Activated naive CD4-positive, alpha-beta T cell treated with anti-CD3 and anti-CD28 coated beads, Interleukin-2, amount 10 ng/mL, durations not matched to agents 7 days and 5 days (primary cell): ENCODE measurements at regions not wholly inside any gene's neighbourhood (a gene's known extent, or its start where the extent isn't known, plus 50 kb on each side); places are given as distances from the start of the nearest gene placed in this dataset.

Experiments
- CTCF ChIA-PET: fragments of 350-600 bp; sonication (Branson Sonifier 250); formaldehyde crosslinking; loops from one replicate; lab custom pipeline; 2021; ENCODE audit warnings: antibody characterized with exemption; lab: Charles Lee
- DNase-seq: peaks from one replicate; pipeline ENCODE4 v3.0.0-alpha.2; 2020
- H3K27ac Mint-ChIP-seq: one replicate; pipeline ENCODE4 v1.8.0; 2021; ENCODE audit warnings: mild to moderate bottlenecking, moderate library complexity, mixed read lengths
- H3K27me3 Mint-ChIP-seq: one replicate; pipeline ENCODE4 v1.8.0; 2021; ENCODE audit warnings: mild to moderate bottlenecking, mixed read lengths
- H3K36me3 Mint-ChIP-seq: one replicate; pipeline ENCODE4 v1.8.0; 2021; ENCODE audit warnings: mixed read lengths
- H3K4me1 Mint-ChIP-seq: one replicate; pipeline ENCODE4 v1.8.0; 2021; ENCODE audit warnings: mixed read lengths
- H3K4me3 Mint-ChIP-seq: one replicate; pipeline ENCODE4 v1.8.0; 2021; ENCODE audit warnings: mild to moderate bottlenecking, moderate library complexity, mixed read lengths
- H3K9me3 Mint-ChIP-seq: one replicate; pipeline ENCODE4 v1.8.0; 2021; ENCODE audit warnings: mixed read lengths

GRCh38 chr5:171562822-171563221, 143.4 kb downstream of the FGF18 start:
- CTCF ChIA-PET: no interaction called here
- H3K4me3 Mint-ChIP-seq: no peak overlapping the region
- H3K9me3 Mint-ChIP-seq: no peaks in the 10 kb centered on the region
- DNase-seq: no peak
- H3K36me3 Mint-ChIP-seq: no peaks in the 10 kb centered on the region
- H3K4me1 Mint-ChIP-seq: no peaks in the 10 kb centered on the region
- no peak overlapping the region for H3K27ac Mint-ChIP-seq
- H3K27me3 Mint-ChIP-seq: no peaks in the 10 kb centered on the region

- Mint-ChIP-seq H3K9me3 (peaks cover 9% of the 10 kb centered on the region), H3K27ac (no peak overlapping the region), H3K4me3 (no peak overlapping the region), H3K27me3 (peaks cover 17% of the 10 kb centered on the region), H3K4me1 (no peaks in the 10 kb centered on the region), H3K36me3 (no peaks in the 10 kb centered on the region)
- DNase-seq: no peak
- CTCF ChIA-PET: no interaction called here
Observed at GRCh38 chr5:171568389-171568788, 148.9 kb downstream of the FGF18 start.

GRCh38 chr5:171569065-171569712, 149.7 kb downstream of the FGF18 start:
- H3K27ac Mint-ChIP-seq: no peak overlapping the region
- no peaks in the 10 kb centered on the region for H3K36me3 Mint-ChIP-seq
- H3K4me3 Mint-ChIP-seq: no peak overlapping the region
- H3K4me1 Mint-ChIP-seq: no peaks in the 10 kb centered on the region
- peaks cover 9% of the 10 kb centered on the region for H3K9me3 Mint-ChIP-seq
- CTCF ChIA-PET: no interaction called here
- peaks cover 17% of the 10 kb centered on the region for H3K27me3 Mint-ChIP-seq
- no peak for DNase-seq

- Mint-ChIP-seq H3K4me1 (no peaks in the 10 kb centered on the region), H3K9me3 (peaks cover 9% of the 10 kb centered on the region), H3K36me3 (no peaks in the 10 kb centered on the region), H3K4me3 (no peak overlapping the region), H3K27ac (no peak overlapping the region), H3K27me3 (peaks cover 17% of the 10 kb centered on the region)
- CTCF ChIA-PET: no interaction called here
- DNase-seq: no peak
Observed at GRCh38 chr5:171570244-171570825, 150.9 kb downstream of the FGF18 start.

- Mint-ChIP-seq H3K4me3 (no peak overlapping the region), H3K27ac (no peak overlapping the region), H3K9me3 (peaks cover 14% of the 10 kb centered on the region), H3K36me3 (no peaks in the 10 kb centered on the region), H3K4me1 (no peaks in the 10 kb centered on the region), H3K27me3 (peaks cover 17% of the 10 kb centered on the region)
- DNase-seq: no peak
- CTCF ChIA-PET: no interaction called here
Observed at GRCh38 chr5:171571663-171572062, 152.2 kb downstream of the FGF18 start.

GRCh38 chr5:171573021-171573420, 153.6 kb downstream of the FGF18 start:
- H3K9me3 Mint-ChIP-seq: peaks cover 14% of the 10 kb centered on the region
- no peaks in the 10 kb centered on the region for H3K4me1 Mint-ChIP-seq

GRCh38 chr5:171573451-171574225, 154.2 kb downstream of the FGF18 start:
- peaks cover 17% of the 10 kb centered on the region for H3K27me3 Mint-ChIP-seq

More at GRCh38 chr5:171573021-171573420, 153.6 kb downstream of the FGF18 start:
- H3K27ac Mint-ChIP-seq: no peak overlapping the region
- no peaks in the 10 kb centered on the region for H3K36me3 Mint-ChIP-seq
- CTCF ChIA-PET: no interaction called here
- H3K27me3 Mint-ChIP-seq: peaks cover 17% of the 10 kb centered on the region
- DNase-seq: no peak
- H3K4me3 Mint-ChIP-seq: no peak overlapping the region

GRCh38 chr5:171574376-171574775, 154.9 kb downstream of the FGF18 start:
- H3K9me3 Mint-ChIP-seq: peaks cover 11% of the 10 kb centered on the region
- no peak overlapping the region for H3K4me3 Mint-ChIP-seq
- no peaks in the 10 kb centered on the region for H3K36me3 Mint-ChIP-seq
- H3K4me1 Mint-ChIP-seq: no peaks in the 10 kb centered on the region
- peaks cover 12% of the 10 kb centered on the region for H3K27me3 Mint-ChIP-seq
- no peak overlapping the region for H3K27ac Mint-ChIP-seq
- CTCF ChIA-PET: no interaction called here
- DNase-seq: no peak

More at GRCh38 chr5:171573451-171574225, 154.2 kb downstream of the FGF18 start:
- Mint-ChIP-seq H3K27ac (no peak overlapping the region), H3K4me3 (no peak overlapping the region), H3K4me1 (no peaks in the 10 kb centered on the region), H3K9me3 (peaks cover 12% of the 10 kb centered on the region), H3K36me3 (no peaks in the 10 kb centered on the region)
- CTCF ChIA-PET: no interaction called here
- no peak for DNase-seq

GRCh38 chr5:171575386-171575785, 155.9 kb downstream of the FGF18 start:
- Mint-ChIP-seq H3K4me1 (no peaks in the 10 kb centered on the region), H3K9me3 (peaks cover 4% of the 10 kb centered on the region), H3K27ac (no peak overlapping the region), H3K27me3 (peaks cover 3% of the 10 kb centered on the region), H3K4me3 (no peak overlapping the region), H3K36me3 (no peaks in the 10 kb centered on the region)
- DNase-seq: no peak
- CTCF ChIA-PET: no interaction called here

- Mint-ChIP-seq H3K4me1 (no peaks in the 10 kb centered on the region), H3K36me3 (no peaks in the 10 kb centered on the region), H3K27ac (no peak overlapping the region), H3K4me3 (no peak overlapping the region), H3K27me3 (peaks cover 3% of the 10 kb centered on the region), H3K9me3 (peaks cover 4% of the 10 kb centered on the region)
- no peak for DNase-seq
- CTCF ChIA-PET: no interaction called here
Observed at GRCh38 chr5:171575808-171576207, 156.4 kb downstream of the FGF18 start.

- CTCF ChIA-PET: no interaction called here
- no peak overlapping the region for H3K4me3 Mint-ChIP-seq
- H3K4me1 Mint-ChIP-seq: no peaks in the 10 kb centered on the region
- peaks cover 3% of the 10 kb centered on the region for H3K27me3 Mint-ChIP-seq
- H3K27ac Mint-ChIP-seq: no peak overlapping the region
- peaks cover 4% of the 10 kb centered on the region for H3K9me3 Mint-ChIP-seq
- DNase-seq: no peak
- no peaks in the 10 kb centered on the region for H3K36me3 Mint-ChIP-seq
Observed at GRCh38 chr5:171577042-171577758, 157.8 kb downstream of the FGF18 start.

GRCh38 chr5:171578049-171578828, 158.8 kb downstream of the FGF18 start:
- Mint-ChIP-seq H3K36me3 (no peaks in the 10 kb centered on the region), H3K4me1 (no peaks in the 10 kb centered on the region), H3K9me3 (peaks cover 4% of the 10 kb centered on the region), H3K4me3 (no peak overlapping the region), H3K27me3 (peaks cover 4% of the 10 kb centered on the region), H3K27ac (no peak overlapping the region)
- CTCF ChIA-PET: no interaction called here
- no peak for DNase-seq

- no peak for DNase-seq
- H3K36me3 Mint-ChIP-seq: no peaks in the 10 kb centered on the region
- H3K4me3 Mint-ChIP-seq: no peak overlapping the region
- H3K27me3 Mint-ChIP-seq: peaks cover 5% of the 10 kb centered on the region
- CTCF ChIA-PET: no interaction called here
- H3K9me3 Mint-ChIP-seq: peaks cover 4% of the 10 kb centered on the region
- H3K4me1 Mint-ChIP-seq: no peaks in the 10 kb centered on the region
- H3K27ac Mint-ChIP-seq: no peak overlapping the region
Observed at GRCh38 chr5:171578829-171579491, 159.5 kb downstream of the FGF18 start.
